Neural cell (in vitro differentiated cells): ENCODE measurements at regions not wholly inside any gene's neighbourhood (a gene's known extent, or its start where the extent isn't known, plus 50 kb on each side); places are given as distances from the start of the nearest gene placed in this dataset.

Experiments
- EP300 ChIP-seq: fragments of 450-650 bp; conservative IDR thresholded peaks from 2 replicates; pipeline ENCODE4 v1.6.1; 2014; ENCODE audit warnings: antibody characterized with exemption, mild to moderate bottlenecking, moderate library complexity; ENCODE audit not compliant: poor library complexity, severe bottlenecking
- POLR2AphosphoS5 ChIP-seq: IDR thresholded peaks from 2 replicates; pipeline ENCODE4 v1.6.1; 2012
- REST ChIP-seq: IDR thresholded peaks from 2 replicates; pipeline ENCODE4 v1.6.1; 2012; ENCODE audit warnings: borderline replicate concordance

GRCh38 chr12:105644770-105645169, 314.3 kb downstream of the C12orf75 start:
- TF ChIP-seq EP300 (no peak), REST (no peak), POLR2AphosphoS5 (no peak)
